ENCODE measurements at regions not wholly inside any gene's neighbourhood (a gene's known extent, or its start where the extent isn't known, plus 50 kb on each side); places are given as distances from the start of the nearest gene placed in this dataset.

- Histone ChIP-seq H3K4me3 (ENCODE audit: low read depth, low read length) (no peak overlapping the region), H3K27ac (ENCODE audit: low read depth, low read length) (no peak overlapping the region), H3K4me1 (ENCODE audit: control insufficient read depth, insufficient read depth, low read length) (no peaks in the 10 kb centered on the region), H3K27me3 (ENCODE audit: control insufficient read depth, insufficient read depth, low read length) (no peaks in the 10 kb centered on the region), H3K36me3 (ENCODE audit: control insufficient read depth, insufficient read depth, low read length) (no peaks in the 10 kb centered on the region), H3K9me3 (ENCODE audit: control insufficient read depth, insufficient read depth, low read length) (no peaks in the 10 kb centered on the region)
- DNase-seq (ENCODE audit: low read depth in 4 of 6, low spot score in 6 of 6) = no peak
Observed at GRCh38 chr2:173802518-173802917, 162.7 kb downstream of the SP3 start.

- Histone ChIP-seq H3K27me3 (ENCODE audit: control insufficient read depth, insufficient read depth, low read length) (no peaks in the 10 kb centered on the region), H3K27ac (ENCODE audit: low read depth, low read length) (no peak overlapping the region), H3K36me3 (ENCODE audit: control insufficient read depth, insufficient read depth, low read length) (no peaks in the 10 kb centered on the region), H3K9me3 (ENCODE audit: control insufficient read depth, insufficient read depth, low read length) (no peaks in the 10 kb centered on the region), H3K4me3 (ENCODE audit: low read depth, low read length) (no peak overlapping the region), H3K4me1 (ENCODE audit: control insufficient read depth, insufficient read depth, low read length) (no peaks in the 10 kb centered on the region)
- DNase-seq (ENCODE audit: low read depth in 4 of 6, low spot score in 6 of 6) = no peak
- 100% methylated on average over 1 of the region's 1 CpG for WGBS (ENCODE audit: insufficient coverage)
Observed at GRCh38 chr2:173803449-173803848, 161.7 kb downstream of the SP3 start.

GRCh38 chr2:173806761-173807160, 158.4 kb downstream of the SP3 start:
- no peak overlapping the region for H3K27ac ChIP-seq (ENCODE audit: low read depth, low read length)
- H3K36me3 ChIP-seq (ENCODE audit: control insufficient read depth, insufficient read depth, low read length) = no peaks in the 10 kb centered on the region
- no peaks in the 10 kb centered on the region for H3K9me3 ChIP-seq (ENCODE audit: control insufficient read depth, insufficient read depth, low read length)
- H3K4me1 ChIP-seq (ENCODE audit: control insufficient read depth, insufficient read depth, low read length) = no peaks in the 10 kb centered on the region
- WGBS (ENCODE audit: insufficient coverage) = 100% methylated on average over 1 of the region's 2 CpGs
- H3K4me3 ChIP-seq (ENCODE audit: low read depth, low read length) = no peak overlapping the region
- H3K27me3 ChIP-seq (ENCODE audit: control insufficient read depth, insufficient read depth, low read length) = no peaks in the 10 kb centered on the region
- no peak for DNase-seq (ENCODE audit: low read depth in 4 of 6, low spot score in 6 of 6)

- H3K9me3 ChIP-seq (ENCODE audit: control insufficient read depth, insufficient read depth, low read length) = no peaks in the 10 kb centered on the region
- no peak overlapping the region for H3K27ac ChIP-seq (ENCODE audit: low read depth, low read length)
- 10% methylated on average over 2 of the region's 2 CpGs for WGBS (ENCODE audit: insufficient coverage)
- no peaks in the 10 kb centered on the region for H3K27me3 ChIP-seq (ENCODE audit: control insufficient read depth, insufficient read depth, low read length)
- DNase-seq (ENCODE audit: low read depth in 4 of 6, low spot score in 6 of 6) = peak in 4 of 6 donors; percentile 13 to 72 (median 38)
- H3K4me1 ChIP-seq (ENCODE audit: control insufficient read depth, insufficient read depth, low read length) = no peaks in the 10 kb centered on the region
- no peaks in the 10 kb centered on the region for H3K36me3 ChIP-seq (ENCODE audit: control insufficient read depth, insufficient read depth, low read length)
- H3K4me3 ChIP-seq (ENCODE audit: low read depth, low read length) = no peak overlapping the region
Observed at GRCh38 chr2:173808718-173809117, 156.5 kb downstream of the SP3 start.

- no peaks in the 10 kb centered on the region for H3K4me1 ChIP-seq (ENCODE audit: control insufficient read depth, insufficient read depth, low read length)
- no peaks in the 10 kb centered on the region for H3K36me3 ChIP-seq (ENCODE audit: control insufficient read depth, insufficient read depth, low read length)
- DNase-seq (ENCODE audit: low read depth in 4 of 6, low spot score in 6 of 6) = no peak
- no peak overlapping the region for H3K27ac ChIP-seq (ENCODE audit: low read depth, low read length)
- H3K27me3 ChIP-seq (ENCODE audit: control insufficient read depth, insufficient read depth, low read length) = no peaks in the 10 kb centered on the region
- WGBS (ENCODE audit: insufficient coverage) = 88% methylated on average over 1 of the region's 1 CpG
- H3K4me3 ChIP-seq (ENCODE audit: low read depth, low read length) = no peak overlapping the region
- H3K9me3 ChIP-seq (ENCODE audit: control insufficient read depth, insufficient read depth, low read length) = no peaks in the 10 kb centered on the region
Observed at GRCh38 chr2:173812321-173812720, 152.9 kb downstream of the SP3 start.

- no peak for DNase-seq (ENCODE audit: low read depth in 4 of 6, low spot score in 6 of 6)
- H3K9me3 ChIP-seq (ENCODE audit: control insufficient read depth, insufficient read depth, low read length) = no peaks in the 10 kb centered on the region
- H3K4me3 ChIP-seq (ENCODE audit: low read depth, low read length) = no peak overlapping the region
- no peaks in the 10 kb centered on the region for H3K27me3 ChIP-seq (ENCODE audit: control insufficient read depth, insufficient read depth, low read length)
- H3K27ac ChIP-seq (ENCODE audit: low read depth, low read length) = no peak overlapping the region
- no CpG with 5 or more reads among the region's 3 CpGs for WGBS (ENCODE audit: insufficient coverage)
- no peaks in the 10 kb centered on the region for H3K4me1 ChIP-seq (ENCODE audit: control insufficient read depth, insufficient read depth, low read length)
- H3K36me3 ChIP-seq (ENCODE audit: control insufficient read depth, insufficient read depth, low read length) = no peaks in the 10 kb centered on the region
Observed at GRCh38 chr2:173814306-173814705, 150.9 kb downstream of the SP3 start.

GRCh38 chr2:173815772-173816171, 149.4 kb downstream of the SP3 start:
- Histone ChIP-seq H3K4me1 (ENCODE audit: control insufficient read depth, insufficient read depth, low read length) (no peaks in the 10 kb centered on the region), H3K27ac (ENCODE audit: low read depth, low read length) (no peak overlapping the region), H3K36me3 (ENCODE audit: control insufficient read depth, insufficient read depth, low read length) (no peaks in the 10 kb centered on the region), H3K27me3 (ENCODE audit: control insufficient read depth, insufficient read depth, low read length) (no peaks in the 10 kb centered on the region), H3K4me3 (ENCODE audit: low read depth, low read length) (no peak overlapping the region), H3K9me3 (ENCODE audit: control insufficient read depth, insufficient read depth, low read length) (no peaks in the 10 kb centered on the region)
- no peak for DNase-seq (ENCODE audit: low read depth in 4 of 6, low spot score in 6 of 6)
- WGBS (ENCODE audit: insufficient coverage) = 92% methylated on average over 4 of the region's 5 CpGs

- no peaks in the 10 kb centered on the region for H3K9me3 ChIP-seq (ENCODE audit: control insufficient read depth, insufficient read depth, low read length)
- no peak overlapping the region for H3K27ac ChIP-seq (ENCODE audit: low read depth, low read length)
- no peak overlapping the region for H3K4me3 ChIP-seq (ENCODE audit: low read depth, low read length)
- H3K4me1 ChIP-seq (ENCODE audit: control insufficient read depth, insufficient read depth, low read length) = no peaks in the 10 kb centered on the region
- DNase-seq (ENCODE audit: low read depth in 4 of 6, low spot score in 6 of 6) = no peak
- H3K36me3 ChIP-seq (ENCODE audit: control insufficient read depth, insufficient read depth, low read length) = no peaks in the 10 kb centered on the region
- H3K27me3 ChIP-seq (ENCODE audit: control insufficient read depth, insufficient read depth, low read length) = no peaks in the 10 kb centered on the region
- 83% methylated on average over 3 of the region's 4 CpGs for WGBS (ENCODE audit: insufficient coverage)
Observed at GRCh38 chr2:173817582-173817981, 147.6 kb downstream of the SP3 start.

GRCh38 chr2:173818285-173818684, 146.9 kb downstream of the SP3 start:
- WGBS (ENCODE audit: insufficient coverage) = 91% methylated on average over 4 of the region's 4 CpGs
- Histone ChIP-seq H3K4me1 (ENCODE audit: control insufficient read depth, insufficient read depth, low read length) (no peaks in the 10 kb centered on the region), H3K27me3 (ENCODE audit: control insufficient read depth, insufficient read depth, low read length) (no peaks in the 10 kb centered on the region), H3K4me3 (ENCODE audit: low read depth, low read length) (no peak overlapping the region), H3K9me3 (ENCODE audit: control insufficient read depth, insufficient read depth, low read length) (no peaks in the 10 kb centered on the region), H3K36me3 (ENCODE audit: control insufficient read depth, insufficient read depth, low read length) (no peaks in the 10 kb centered on the region), H3K27ac (ENCODE audit: low read depth, low read length) (no peak overlapping the region)
- DNase-seq (ENCODE audit: low read depth in 4 of 6, low spot score in 6 of 6) = no peak

- DNase-seq (ENCODE audit: low read depth in 4 of 6, low spot score in 6 of 6) = peak in 2 of 6 donors; percentile 24 to 72
- Histone ChIP-seq H3K4me1 (ENCODE audit: control insufficient read depth, insufficient read depth, low read length) (no peaks in the 10 kb centered on the region), H3K4me3 (ENCODE audit: low read depth, low read length) (no peak overlapping the region), H3K9me3 (ENCODE audit: control insufficient read depth, insufficient read depth, low read length) (no peaks in the 10 kb centered on the region), H3K27me3 (ENCODE audit: control insufficient read depth, insufficient read depth, low read length) (no peaks in the 10 kb centered on the region), H3K36me3 (ENCODE audit: control insufficient read depth, insufficient read depth, low read length) (no peaks in the 10 kb centered on the region), H3K27ac (ENCODE audit: low read depth, low read length) (no peak overlapping the region)
- 21% methylated on average over 3 of the region's 5 CpGs for WGBS (ENCODE audit: insufficient coverage)
Observed at GRCh38 chr2:173819852-173820251, 145.3 kb downstream of the SP3 start.

Data from spinal cord (tissue), 9 donors.